ENCODE measurements at regions not wholly inside any gene's neighbourhood (a gene's known extent, or its start where the extent isn't known, plus 50 kb on each side); places are given as distances from the start of the nearest gene placed in this dataset.

GRCh38 chr9:107932601-107933000 lies 443.0 kb upstream of the KLF4 start:
- peaks cover 96% of the 10 kb centered on the region for H3K27me3 Mint-ChIP-seq
- no peaks in the 10 kb centered on the region for H3K36me3 Mint-ChIP-seq (ENCODE audit: insufficient read depth)

GRCh38 chr9:107932046-107932445 lies 442.5 kb upstream of the KLF4 start:
- Mint-ChIP-seq H3K36me3 (ENCODE audit: insufficient read depth) (no peaks in the 10 kb centered on the region), H3K9me3 (ENCODE audit: low read depth) (no peaks in the 10 kb centered on the region), H3K4me3 (ENCODE audit: low read depth) (no peak overlapping the region), H3K4me1 (ENCODE audit: low read depth) (peaks cover 3% of the 10 kb centered on the region), H3K27me3 (peaks cover 96% of the 10 kb centered on the region), H3K27ac (no peak overlapping the region)
- TF ChIP-seq, protein P1, sequence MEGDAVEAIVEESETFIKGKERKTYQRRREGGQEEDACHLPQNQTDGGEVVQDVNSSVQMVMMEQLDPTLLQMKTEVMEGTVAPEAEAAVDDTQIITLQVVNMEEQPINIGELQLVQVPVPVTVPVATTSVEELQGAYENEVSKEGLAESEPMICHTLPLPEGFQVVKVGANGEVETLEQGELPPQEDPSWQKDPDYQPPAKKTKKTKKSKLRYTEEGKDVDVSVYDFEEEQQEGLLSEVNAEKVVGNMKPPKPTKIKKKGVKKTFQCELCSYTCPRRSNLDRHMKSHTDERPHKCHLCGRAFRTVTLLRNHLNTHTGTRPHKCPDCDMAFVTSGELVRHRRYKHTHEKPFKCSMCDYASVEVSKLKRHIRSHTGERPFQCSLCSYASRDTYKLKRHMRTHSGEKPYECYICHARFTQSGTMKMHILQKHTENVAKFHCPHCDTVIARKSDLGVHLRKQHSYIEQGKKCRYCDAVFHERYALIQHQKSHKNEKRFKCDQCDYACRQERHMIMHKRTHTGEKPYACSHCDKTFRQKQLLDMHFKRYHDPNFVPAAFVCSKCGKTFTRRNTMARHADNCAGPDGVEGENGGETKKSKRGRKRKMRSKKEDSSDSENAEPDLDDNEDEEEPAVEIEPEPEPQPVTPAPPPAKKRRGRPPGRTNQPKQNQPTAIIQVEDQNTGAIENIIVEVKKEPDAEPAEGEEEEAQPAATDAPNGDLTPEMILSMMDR (IDR thresholded peaks at IDR 0.05; ENCODE audit: unreplicated experiment) = no peak
- no peak for DNase-seq (ENCODE audit: low spot score, unreplicated experiment)

More at GRCh38 chr9:107932601-107933000, 443.0 kb upstream of the KLF4 start:
- H3K4me3 Mint-ChIP-seq (ENCODE audit: low read depth) = no peak overlapping the region
- DNase-seq (ENCODE audit: low spot score, unreplicated experiment) = no peak
- no peak overlapping the region for H3K27ac Mint-ChIP-seq
- no peaks in the 10 kb centered on the region for H3K9me3 Mint-ChIP-seq (ENCODE audit: low read depth)
- H3K4me1 Mint-ChIP-seq (ENCODE audit: low read depth) = peaks cover 3% of the 10 kb centered on the region
- TF ChIP-seq, protein P1 (IDR thresholded peaks at IDR 0.05; ENCODE audit: unreplicated experiment) = no peak

DNA sequence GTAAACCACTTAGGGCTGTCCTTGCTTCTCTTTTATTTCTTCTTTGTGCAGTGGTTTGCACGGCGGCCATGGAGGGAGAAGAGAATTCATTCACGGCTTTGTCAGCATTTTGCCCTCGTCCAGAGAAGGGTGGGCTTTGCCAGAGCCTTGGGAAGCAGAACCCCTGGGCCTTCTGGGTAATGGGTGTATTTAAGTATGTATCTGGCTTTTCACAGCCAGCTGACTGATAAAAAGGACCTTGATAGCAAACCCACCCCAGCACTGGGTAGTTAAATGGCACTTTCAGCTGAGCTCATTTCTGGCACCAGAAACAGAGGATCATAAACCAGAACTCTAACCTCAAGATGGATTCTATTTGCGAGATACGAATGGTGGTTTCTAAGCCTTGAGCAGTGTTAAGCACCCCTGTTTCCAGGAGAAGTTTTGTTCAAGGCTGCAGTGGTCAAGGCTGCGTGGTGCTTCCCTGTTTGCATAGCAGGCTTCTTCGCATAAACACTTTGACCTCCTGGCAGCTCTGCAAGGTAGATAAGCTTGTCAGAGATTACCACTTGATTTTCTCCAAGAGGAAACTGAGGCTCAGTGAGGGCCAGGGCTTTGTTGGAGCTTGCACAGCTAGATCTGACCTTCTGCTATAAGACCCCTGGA lies 441.6 kb upstream of the KLF4 start:
- Mint-ChIP-seq H3K36me3 (ENCODE audit: insufficient read depth) (no peaks in the 10 kb centered on the region), H3K27ac (no peak overlapping the region), H3K27me3 (peaks cover 96% of the 10 kb centered on the region), H3K4me3 (ENCODE audit: low read depth) (no peak overlapping the region), H3K4me1 (ENCODE audit: low read depth) (peaks cover 3% of the 10 kb centered on the region), H3K9me3 (ENCODE audit: low read depth) (no peaks in the 10 kb centered on the region)
- TF ChIP-seq, protein P1 (IDR thresholded peaks at IDR 0.05; ENCODE audit: unreplicated experiment) = no peak
- no peak for DNase-seq (ENCODE audit: low spot score, unreplicated experiment)

DNA sequence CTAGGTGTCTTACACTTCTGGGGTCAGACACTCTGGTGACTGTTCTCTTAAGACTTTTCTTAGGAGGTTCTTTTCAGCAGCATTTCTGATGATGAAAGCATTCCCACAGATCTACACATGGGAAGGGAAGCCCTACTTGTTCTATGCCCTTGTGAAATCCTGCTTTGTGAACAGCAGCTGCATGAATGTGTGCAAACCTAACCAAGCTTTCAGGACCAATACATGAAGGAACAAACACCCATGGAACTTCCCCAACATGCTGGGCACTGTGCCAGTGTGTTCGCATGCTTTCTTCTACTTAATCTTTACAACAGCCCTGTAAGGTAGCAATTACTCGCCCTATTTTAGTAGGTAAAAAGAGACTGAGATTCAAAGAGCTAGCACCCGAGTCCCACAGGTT lies 439.9 kb upstream of the KLF4 start:
- no peak overlapping the region for H3K27ac Mint-ChIP-seq
- H3K4me1 Mint-ChIP-seq (ENCODE audit: low read depth) = peaks cover 3% of the 10 kb centered on the region
- peaks cover 95% of the 10 kb centered on the region for H3K27me3 Mint-ChIP-seq
- no peaks in the 10 kb centered on the region for H3K9me3 Mint-ChIP-seq (ENCODE audit: low read depth)
- no peak overlapping the region for H3K4me3 Mint-ChIP-seq (ENCODE audit: low read depth)
- no peak for DNase-seq (ENCODE audit: low spot score, unreplicated experiment)
- TF ChIP-seq, protein P1 (IDR thresholded peaks at IDR 0.05; ENCODE audit: unreplicated experiment) = no peak
- H3K36me3 Mint-ChIP-seq (ENCODE audit: insufficient read depth) = no peaks in the 10 kb centered on the region

DNA sequence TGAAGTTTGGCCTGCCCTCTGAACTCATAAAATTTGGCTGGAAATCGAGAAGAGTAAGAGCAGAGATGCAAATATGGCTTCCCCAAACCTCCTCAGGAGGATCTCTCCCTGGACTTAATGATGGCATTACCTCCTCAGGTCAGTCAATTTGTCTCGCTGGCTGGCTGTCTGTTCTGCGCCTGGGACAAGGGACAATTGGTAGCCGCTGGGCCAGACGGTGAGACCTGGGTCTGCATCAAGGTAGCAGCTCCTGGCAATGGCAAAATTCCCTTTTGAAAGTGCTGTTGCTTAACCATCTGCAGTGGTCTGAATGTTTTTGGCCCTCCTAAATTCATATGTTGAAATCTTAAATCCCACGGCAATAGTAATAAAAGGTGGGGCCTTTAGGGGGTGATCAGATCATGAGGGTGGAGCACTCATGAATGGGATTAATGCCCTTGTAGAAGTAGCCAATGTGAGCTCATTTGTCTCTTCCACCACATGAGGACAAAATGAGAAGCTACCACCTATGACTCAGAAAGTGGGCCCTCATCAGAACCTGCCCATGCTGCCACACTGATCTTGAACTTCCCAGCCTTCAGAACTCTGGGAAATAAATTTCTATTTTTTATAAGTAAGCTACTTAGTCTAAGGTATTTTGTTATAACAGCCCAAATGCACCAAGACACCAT lies 439.3 kb upstream of the KLF4 start:
- H3K4me3 Mint-ChIP-seq (ENCODE audit: low read depth) = no peak overlapping the region
- peaks cover 3% of the 10 kb centered on the region for H3K4me1 Mint-ChIP-seq (ENCODE audit: low read depth)
- no peak for DNase-seq (ENCODE audit: low spot score, unreplicated experiment)
- no peak overlapping the region for H3K27ac Mint-ChIP-seq
- no peaks in the 10 kb centered on the region for H3K36me3 Mint-ChIP-seq (ENCODE audit: insufficient read depth)
- H3K9me3 Mint-ChIP-seq (ENCODE audit: low read depth) = no peaks in the 10 kb centered on the region
- peaks cover 94% of the 10 kb centered on the region for H3K27me3 Mint-ChIP-seq
- TF ChIP-seq, protein P1 (IDR thresholded peaks at IDR 0.05; ENCODE audit: unreplicated experiment) = no peak
